ENCODE measurements at regions not wholly inside any gene's neighbourhood (a gene's known extent, or its start where the extent isn't known, plus 50 kb on each side); places are given as distances from the start of the nearest gene placed in this dataset.
A peak's percentile ranks its signal among the peaks of the same experiment; 100 is the strongest.
"Not testable (repeated sequence)": the region's sequence is repeated elsewhere in the genome, so short reads cannot be mapped to it uniquely, and the experiment has no call there.

DNA sequence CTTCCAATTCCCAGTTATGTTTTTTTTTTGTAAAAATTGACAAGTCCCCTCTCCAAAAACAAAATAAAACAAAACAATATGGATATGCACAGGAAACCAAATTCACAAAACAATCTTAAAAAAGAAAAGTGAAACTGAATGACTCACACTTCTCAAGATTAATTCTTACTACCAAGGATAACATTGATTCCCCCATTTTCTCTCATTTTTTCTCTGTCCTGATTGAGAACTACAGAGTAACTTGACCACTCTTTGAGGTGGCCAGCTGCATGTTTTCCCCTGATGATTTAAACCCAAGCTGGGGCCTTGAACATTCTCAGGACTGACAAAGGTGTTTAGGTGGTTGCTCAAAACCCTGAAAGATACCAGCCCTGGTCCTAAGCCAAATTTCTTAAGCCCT lies 149.0 kb downstream of the AHSP start:
- Mint-ChIP-seq H3K27ac (no peak overlapping the region), H3K27me3 (peaks cover 8 to 37% of the 10 kb centered on the region in 2 donors), H3K9me3 (peaks cover 0 to 5% (median 0%) of the 10 kb centered on the region in 5 donors), H3K4me1 (peaks cover 4 to 8% (median 6%) of the 10 kb centered on the region in 3 donors), H3K4me3 (no peak overlapping the region), H3K36me3 (peaks cover 0 to 22% (median 2%) of the 10 kb centered on the region in 3 donors)
- Histone ChIP-seq H3K4me3 (ENCODE audit: low read length) (no peak overlapping the region), H3K9me3 (ENCODE audit: low read length) (no peaks in the 10 kb centered on the region), H3K27me3 (ENCODE audit: insufficient read depth, low read length, poor library complexity, severe bottlenecking) (no peaks in the 10 kb centered on the region), H3K27ac (ENCODE audit: low read depth, low read length) (no peak overlapping the region), H3K4me1 (ENCODE audit: insufficient read depth, low read length) (no peaks in the 10 kb centered on the region), H3K36me3 (ENCODE audit: insufficient read depth, low read length) (no peaks in the 10 kb centered on the region)
- ChIA-PET CTCF (no interaction called here), POLR2A (no interaction called here)
- DNase-seq: no peak

DNA sequence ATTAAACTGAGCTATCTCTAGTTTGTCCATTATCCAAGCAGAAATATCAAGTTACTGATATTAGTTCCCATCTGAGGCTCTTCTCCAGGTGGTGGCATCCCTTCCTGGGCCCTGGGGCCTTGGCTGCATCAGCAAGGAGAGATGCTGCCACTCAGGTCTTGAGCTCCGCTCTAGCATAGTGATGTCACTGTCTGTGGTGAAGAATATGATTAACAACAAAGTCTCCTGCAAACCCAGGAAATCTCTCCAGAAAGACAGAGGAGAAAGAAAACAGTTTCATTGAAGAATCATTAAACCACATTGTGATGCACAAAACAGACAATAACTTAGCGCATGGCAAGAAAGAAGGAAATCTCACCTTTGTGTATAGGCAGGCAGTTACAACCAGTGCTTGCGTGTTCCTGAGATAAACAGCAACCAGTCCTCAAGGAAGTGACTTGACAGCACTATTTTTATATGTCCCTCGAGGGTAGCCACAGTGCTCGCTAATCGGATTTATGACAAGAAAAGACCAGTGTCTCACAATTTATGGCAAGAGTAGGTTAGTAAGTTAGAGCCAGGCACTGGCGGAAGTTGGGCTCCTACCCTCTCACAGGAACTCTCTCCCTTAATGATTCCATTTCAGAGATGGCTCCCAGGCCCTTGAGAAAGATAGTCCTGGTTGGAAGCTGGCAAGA lies 151.1 kb downstream of the AHSP start:
- H3K27me3 Mint-ChIP-seq: peaks cover 7 to 32% of the 10 kb centered on the region in 2 donors
- H3K4me3 ChIP-seq (ENCODE audit: low read length): no peak overlapping the region
- H3K27ac ChIP-seq (ENCODE audit: low read depth, low read length): no peak overlapping the region
- H3K27me3 ChIP-seq (ENCODE audit: insufficient read depth, low read length, poor library complexity, severe bottlenecking): no peaks in the 10 kb centered on the region
- DNase-seq: no peak
- POLR2A ChIA-PET: interaction anchor here (0.5 kb wide), 1 partner anchor 14 kb away, joined by 3 read pairs; no protein-coding TSS in a partner anchor
- H3K4me1 ChIP-seq (ENCODE audit: insufficient read depth, low read length): no peaks in the 10 kb centered on the region
- peaks cover 0 to 26% (median 2%) of the 10 kb centered on the region in 3 donors for H3K36me3 Mint-ChIP-seq
- no peak overlapping the region for H3K4me3 Mint-ChIP-seq
- H3K27ac Mint-ChIP-seq: no peak overlapping the region
- H3K9me3 ChIP-seq (ENCODE audit: low read length): no peaks in the 10 kb centered on the region
- CTCF ChIA-PET: no interaction called here
- H3K36me3 ChIP-seq (ENCODE audit: insufficient read depth, low read length): no peaks in the 10 kb centered on the region
- peaks cover 4 to 8% (median 6%) of the 10 kb centered on the region in 3 donors for H3K4me1 Mint-ChIP-seq
- peaks cover 0 to 3% (median 0%) of the 10 kb centered on the region in 5 donors for H3K9me3 Mint-ChIP-seq

DNA sequence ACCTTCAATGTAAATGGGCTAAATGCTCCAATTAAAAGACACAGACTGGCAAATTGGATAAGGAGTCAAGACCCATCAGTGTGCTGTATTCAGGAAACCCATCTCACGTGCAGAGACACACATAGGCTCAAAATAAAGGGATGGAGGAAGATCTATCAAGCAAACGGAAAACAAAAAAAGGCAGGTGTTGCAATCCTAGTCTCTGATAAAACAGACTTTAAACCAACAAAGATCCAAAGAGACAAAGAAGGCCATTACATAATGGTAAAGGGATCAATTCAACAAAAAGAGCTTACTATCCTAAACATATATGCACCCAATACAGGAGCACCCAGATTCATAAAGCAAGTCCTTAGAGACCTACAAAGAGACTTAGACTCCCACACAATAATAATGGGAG lies 161.6 kb downstream of the AHSP start:
- H3K4me1 Mint-ChIP-seq; H3K4me3 ChIP-seq (ENCODE audit: low read length); POLR2A ChIA-PET; H3K27me3 Mint-ChIP-seq; H3K4me3 Mint-ChIP-seq; H3K9me3 ChIP-seq (ENCODE audit: low read length); H3K9me3 Mint-ChIP-seq; H3K27me3 ChIP-seq (ENCODE audit: insufficient read depth, low read length, poor library complexity, severe bottlenecking); H3K36me3 Mint-ChIP-seq; H3K4me1 ChIP-seq (ENCODE audit: insufficient read depth, low read length); DNase-seq; H3K27ac Mint-ChIP-seq; H3K36me3 ChIP-seq (ENCODE audit: insufficient read depth, low read length); H3K27ac ChIP-seq (ENCODE audit: low read depth, low read length); CTCF ChIA-PET: not testable (repeated sequence)

DNA sequence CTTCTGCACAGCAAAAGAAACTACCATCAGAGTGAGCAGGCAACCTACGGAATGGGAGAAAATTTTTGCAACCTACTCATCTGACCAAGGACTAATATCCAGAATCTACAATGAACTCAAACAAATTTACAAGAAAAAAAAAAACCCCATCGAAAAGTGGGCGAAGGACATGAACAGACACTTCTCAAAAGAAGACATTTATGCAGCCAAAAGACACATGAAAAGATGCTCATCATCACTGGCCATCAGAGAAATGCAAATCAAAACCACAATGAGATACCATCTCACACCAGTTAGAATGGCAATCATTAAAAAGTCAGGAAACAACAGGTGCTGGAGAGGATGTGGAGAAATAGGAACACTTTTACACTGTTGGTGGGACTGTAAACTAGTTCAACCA lies 164.6 kb downstream of the AHSP start:
- CTCF ChIA-PET; H3K27me3 Mint-ChIP-seq; H3K36me3 ChIP-seq (ENCODE audit: insufficient read depth, low read length); H3K27ac ChIP-seq (ENCODE audit: low read depth, low read length); H3K36me3 Mint-ChIP-seq; H3K4me3 Mint-ChIP-seq; H3K9me3 ChIP-seq (ENCODE audit: low read length); H3K4me3 ChIP-seq (ENCODE audit: low read length); H3K4me1 Mint-ChIP-seq; DNase-seq; H3K9me3 Mint-ChIP-seq; H3K27me3 ChIP-seq (ENCODE audit: insufficient read depth, low read length, poor library complexity, severe bottlenecking); H3K27ac Mint-ChIP-seq; POLR2A ChIA-PET: not testable (repeated sequence)
- peaks cover 22% of the 10 kb centered on the region for H3K4me1 ChIP-seq (ENCODE audit: insufficient read depth, low read length)

DNA sequence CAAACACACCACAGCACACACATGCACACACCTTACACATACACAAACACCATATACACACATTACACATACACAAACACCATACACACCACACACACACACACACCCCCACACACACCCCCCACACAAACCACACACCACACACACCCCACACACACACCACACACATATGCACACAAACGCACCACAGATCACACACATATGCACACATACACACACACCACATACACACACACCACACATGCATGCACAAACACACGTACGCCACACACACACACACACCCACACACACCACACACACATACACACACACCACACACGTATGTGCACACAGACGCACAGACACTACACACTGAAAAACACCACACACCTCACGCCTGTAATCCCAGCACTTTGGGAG lies 166.0 kb downstream of the AHSP start:
- Histone ChIP-seq H3K9me3 (ENCODE audit: low read length) (peaks cover 4% of the 10 kb centered on the region), H3K27me3 (ENCODE audit: insufficient read depth, low read length, poor library complexity, severe bottlenecking) (no peaks in the 10 kb centered on the region), H3K36me3 (ENCODE audit: insufficient read depth, low read length) (no peaks in the 10 kb centered on the region), H3K4me3 (ENCODE audit: low read length) (no peak overlapping the region), H3K4me1 (ENCODE audit: insufficient read depth, low read length) (peaks cover 22% of the 10 kb centered on the region), H3K27ac (ENCODE audit: low read depth, low read length) (no peak overlapping the region)
- ChIA-PET CTCF (no interaction called here), POLR2A (interaction anchor here (0.7 kb wide), 1 partner anchor 15 kb away, joined by 3 read pairs; no protein-coding TSS in a partner anchor)
- H3K27me3 Mint-ChIP-seq: no peaks in the 10 kb centered on the region
- DNase-seq: no peak
- no peak overlapping the region for H3K27ac Mint-ChIP-seq
- peaks cover 0 to 9% (median 0%) of the 10 kb centered on the region in 3 donors for H3K36me3 Mint-ChIP-seq
- peaks cover 0 to 4% (median 0%) of the 10 kb centered on the region in 5 donors for H3K9me3 Mint-ChIP-seq
- H3K4me3 Mint-ChIP-seq: no peak overlapping the region
- peaks cover 5 to 16% (median 5%) of the 10 kb centered on the region in 3 donors for H3K4me1 Mint-ChIP-seq

DNA sequence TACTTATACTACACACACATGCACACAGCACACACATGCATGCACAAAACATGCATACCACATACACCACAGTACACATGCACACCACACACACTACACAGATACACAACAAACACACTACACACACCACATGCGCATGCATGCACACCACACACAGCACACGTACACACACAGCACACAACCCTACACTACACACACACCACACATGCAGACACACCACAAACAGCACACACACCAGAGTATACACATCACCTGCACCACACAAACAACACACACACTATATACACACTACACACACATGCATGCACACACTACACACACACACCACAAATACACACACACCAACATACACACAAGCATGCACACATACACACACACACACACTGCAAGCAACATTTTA lies 166.8 kb downstream of the AHSP start:
- H3K4me3 ChIP-seq (ENCODE audit: low read length): no peak overlapping the region
- POLR2A ChIA-PET: no interaction called here
- no peaks in the 10 kb centered on the region for H3K36me3 ChIP-seq (ENCODE audit: insufficient read depth, low read length)
- no peak overlapping the region for H3K27ac Mint-ChIP-seq
- H3K27me3 ChIP-seq (ENCODE audit: insufficient read depth, low read length, poor library complexity, severe bottlenecking): no peaks in the 10 kb centered on the region
- peaks cover 0 to 9% (median 0%) of the 10 kb centered on the region in 3 donors for H3K36me3 Mint-ChIP-seq
- peaks cover 22% of the 10 kb centered on the region for H3K4me1 ChIP-seq (ENCODE audit: insufficient read depth, low read length)
- H3K9me3 ChIP-seq (ENCODE audit: low read length): peaks cover 4% of the 10 kb centered on the region
- H3K27me3 Mint-ChIP-seq: no peaks in the 10 kb centered on the region
- peaks cover 0 to 4% (median 0%) of the 10 kb centered on the region in 5 donors for H3K9me3 Mint-ChIP-seq
- no peak overlapping the region for H3K4me3 Mint-ChIP-seq
- H3K27ac ChIP-seq (ENCODE audit: low read depth, low read length): no peak overlapping the region
- H3K4me1 Mint-ChIP-seq: peaks cover 5 to 16% (median 5%) of the 10 kb centered on the region in 3 donors
- DNase-seq: no peak
- CTCF ChIA-PET: no interaction called here

DNA sequence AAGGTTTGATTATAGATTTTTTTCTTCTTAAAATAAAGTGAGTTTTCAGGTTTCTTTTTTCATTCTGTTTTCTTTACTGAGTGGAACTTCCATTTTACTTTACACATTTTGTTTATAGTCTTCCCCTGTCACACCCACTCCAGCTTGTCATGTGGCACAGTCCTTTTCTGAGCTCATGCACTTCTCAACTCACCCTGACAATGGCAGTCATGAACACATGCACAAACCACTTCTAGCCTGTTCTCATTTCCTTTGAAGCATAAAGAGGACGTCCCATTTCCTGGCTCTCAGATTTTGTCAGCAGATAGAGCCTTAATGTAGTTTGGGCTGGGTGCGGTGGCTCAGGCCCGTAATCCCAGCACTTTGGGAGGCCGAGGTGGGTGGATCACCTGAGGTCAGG lies 168.0 kb downstream of the AHSP start:
- DNase-seq: peak; percentile 39 to 80 (median 74)
- H3K36me3 Mint-ChIP-seq: peaks cover 0 to 2% (median 0%) of the 10 kb centered on the region in 3 donors
- Histone ChIP-seq H3K9me3 (ENCODE audit: low read length) (peaks cover 4% of the 10 kb centered on the region), H3K4me3 (ENCODE audit: low read length) (no peak overlapping the region), H3K27ac (ENCODE audit: low read depth, low read length) (no peak overlapping the region), H3K36me3 (ENCODE audit: insufficient read depth, low read length) (no peaks in the 10 kb centered on the region), H3K27me3 (ENCODE audit: insufficient read depth, low read length, poor library complexity, severe bottlenecking) (no peaks in the 10 kb centered on the region), H3K4me1 (ENCODE audit: insufficient read depth, low read length) (peaks cover 22% of the 10 kb centered on the region)
- ChIA-PET CTCF (interaction anchor here (0.9 to 1.8 kb wide), 9 partner anchors 9 to 244 kb away, joined by 3 to 6 read pairs (median 4); partner anchors contain the start of gene ZNF267), POLR2A (interaction anchor here (0.8 to 2.1 kb wide), 3 partner anchors 9 to 187 kb away, joined by 3 to 13 read pairs (median 3); a partner anchor contains a TSS)
- no peak overlapping the region for H3K4me3 Mint-ChIP-seq
- no peaks in the 10 kb centered on the region for H3K9me3 Mint-ChIP-seq
- no peaks in the 10 kb centered on the region for H3K27me3 Mint-ChIP-seq
- peaks cover 6 to 20% (median 12%) of the 10 kb centered on the region in 3 donors for H3K4me1 Mint-ChIP-seq
- no peak overlapping the region for H3K27ac Mint-ChIP-seq

DNA sequence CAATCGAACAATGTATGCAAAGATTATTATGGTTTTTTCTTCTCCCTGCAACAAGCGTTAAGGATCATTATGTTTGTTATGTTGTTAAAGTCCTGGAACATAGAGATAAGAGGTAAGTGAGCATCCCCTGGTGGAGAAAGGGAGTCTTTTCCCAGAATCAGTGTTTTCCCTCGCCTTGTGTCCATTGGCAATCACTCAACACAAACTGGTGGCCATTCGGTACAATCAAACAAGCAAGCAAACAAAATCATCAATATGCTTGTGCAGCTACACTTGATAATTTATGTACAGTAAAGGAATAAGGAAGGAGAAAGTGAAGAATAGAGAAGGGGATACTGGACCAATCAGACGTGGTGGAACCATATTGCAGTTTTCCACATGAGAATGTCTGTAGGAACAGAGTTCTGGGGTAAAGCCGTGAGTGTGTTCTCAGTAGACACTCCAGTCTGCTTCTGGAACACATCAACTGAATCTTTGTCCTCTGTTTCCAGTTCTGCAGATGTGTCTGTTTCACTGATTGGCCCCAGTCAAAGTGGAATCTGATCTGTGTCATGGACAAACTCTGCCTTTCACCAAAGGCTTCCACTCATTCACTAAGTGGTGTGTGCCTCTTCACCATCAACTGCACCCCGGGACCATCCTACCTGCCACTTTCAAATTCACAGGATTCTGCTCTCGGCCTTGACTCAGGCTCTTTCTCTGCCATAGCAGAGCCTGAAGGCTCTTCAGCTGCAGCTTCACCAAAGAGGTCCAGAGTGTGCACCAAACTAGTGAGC lies 169.5 kb downstream of the AHSP start:
- peaks cover 0 to 10% (median 2%) of the 10 kb centered on the region in 3 donors for H3K36me3 Mint-ChIP-seq
- ChIA-PET CTCF (no interaction called here), POLR2A (interaction anchor here (2.1 kb wide), 1 partner anchor 16 kb away, joined by 13 read pairs; a partner anchor contains a TSS)
- H3K27me3 Mint-ChIP-seq: no peaks in the 10 kb centered on the region
- no peaks in the 10 kb centered on the region for H3K36me3 ChIP-seq (ENCODE audit: insufficient read depth, low read length)
- H3K9me3 ChIP-seq (ENCODE audit: low read length): peaks cover 4% of the 10 kb centered on the region
- H3K27ac Mint-ChIP-seq: peak overlapping the region in 2 of 8 donors; percentile 31 to 78
- H3K27ac ChIP-seq (ENCODE audit: low read depth, low read length): no peak overlapping the region
- H3K4me3 ChIP-seq (ENCODE audit: low read length): no peak overlapping the region
- no peaks in the 10 kb centered on the region for H3K27me3 ChIP-seq (ENCODE audit: insufficient read depth, low read length, poor library complexity, severe bottlenecking)
- peaks cover 36% of the 10 kb centered on the region for H3K4me1 ChIP-seq (ENCODE audit: insufficient read depth, low read length)
- DNase-seq: no peak
- no peaks in the 10 kb centered on the region for H3K9me3 Mint-ChIP-seq
- H3K4me1 Mint-ChIP-seq: peaks cover 18 to 34% (median 26%) of the 10 kb centered on the region in 3 donors
- H3K4me3 Mint-ChIP-seq: peak overlapping the region in 1 of 7 donors; percentile 51

Data from CD8-positive, alpha-beta memory T cell (primary cell).